ENCODE measurements at regions not wholly inside any gene's neighbourhood (a gene's known extent, or its start where the extent isn't known, plus 50 kb on each side); places are given as distances from the start of the nearest gene placed in this dataset.
"Not testable (repeated sequence)": the region's sequence is repeated elsewhere in the genome, so short reads cannot be mapped to it uniquely, and the experiment has no call there.

DNA sequence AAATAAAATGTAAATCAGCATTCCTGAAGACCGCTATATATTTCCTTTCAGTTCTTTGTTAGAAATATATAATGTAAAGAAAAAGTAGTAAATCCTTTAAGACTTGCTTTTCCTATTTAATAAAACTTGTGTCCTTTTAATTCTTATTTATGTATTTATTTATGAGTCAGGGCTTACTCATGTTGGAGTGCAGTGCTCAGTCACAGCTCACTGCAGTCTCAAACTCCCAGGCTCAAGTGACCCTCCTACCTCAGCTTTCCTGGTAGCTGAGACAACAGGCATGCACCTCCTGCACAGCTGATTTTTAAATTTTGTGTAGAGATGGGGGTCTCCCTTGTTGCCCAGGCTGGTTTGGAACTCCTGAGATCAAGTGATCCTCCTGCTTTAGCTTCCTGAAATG is 724.5 kb downstream of the ANKRD7 start:
- Histone ChIP-seq H3K4me3 (ENCODE audit: extremely low read depth, insufficient read depth, low read length, poor library complexity, severe bottlenecking) (no peak overlapping the region), H3K36me3 (ENCODE audit: control insufficient read depth, insufficient read depth, low read length) (no peaks in the 10 kb centered on the region), H3K27ac (ENCODE audit: low read depth, low read length, severe bottlenecking) (no peak overlapping the region), H3K9me3 (ENCODE audit: control insufficient read depth, low read length) (no peaks in the 10 kb centered on the region), H3K4me1 (ENCODE audit: control insufficient read depth, insufficient read depth, low read length, poor library complexity, severe bottlenecking) (no peaks in the 10 kb centered on the region)
- WGBS, 2 experiments (ENCODE audit: insufficient coverage in 2 of 2): no CpG with 5 or more reads among the region's 1 CpG

- H3K36me3 ChIP-seq (ENCODE audit: control insufficient read depth, insufficient read depth, low read length); H3K27ac ChIP-seq (ENCODE audit: low read depth, low read length, severe bottlenecking); H3K4me1 ChIP-seq (ENCODE audit: control insufficient read depth, insufficient read depth, low read length, poor library complexity, severe bottlenecking); H3K9me3 ChIP-seq (ENCODE audit: control insufficient read depth, low read length); H3K4me3 ChIP-seq (ENCODE audit: extremely low read depth, insufficient read depth, low read length, poor library complexity, severe bottlenecking): not testable (repeated sequence)
- WGBS, 2 experiments (ENCODE audit: insufficient coverage in 2 of 2): 90 to 100% methylated on average over 1 to 2 of the region's 2 CpGs
Observed at GRCh38 chr7:118956285-118956684, 731.8 kb downstream of the ANKRD7 start.

DNA sequence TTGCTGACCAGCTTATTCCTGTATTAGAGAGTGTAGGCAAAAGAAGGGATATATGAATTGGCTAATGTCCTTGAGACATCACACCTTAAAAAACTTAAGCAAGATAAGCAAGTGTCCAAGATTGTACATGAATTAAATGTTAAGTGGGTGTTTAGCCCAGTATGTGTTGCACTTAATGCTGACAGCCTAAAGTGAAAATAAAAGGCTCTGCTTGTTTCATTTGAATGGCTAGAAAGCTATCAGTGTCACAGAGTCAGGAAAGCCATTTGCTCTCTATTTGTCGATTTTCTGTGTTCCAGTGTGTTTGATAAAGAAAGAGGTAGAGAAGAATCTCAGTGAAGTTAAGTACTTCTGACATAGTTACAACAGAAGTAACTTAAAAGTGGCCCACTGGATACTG is 744.9 kb downstream of the ANKRD7 start:
- no peaks in the 10 kb centered on the region for H3K9me3 ChIP-seq (ENCODE audit: control insufficient read depth, low read length)
- H3K4me3 ChIP-seq (ENCODE audit: extremely low read depth, insufficient read depth, low read length, poor library complexity, severe bottlenecking): no peak overlapping the region
- no peaks in the 10 kb centered on the region for H3K36me3 ChIP-seq (ENCODE audit: control insufficient read depth, insufficient read depth, low read length)
- 80 to 83% methylated on average over 1 of the region's 1 CpG for whole genome bisulfite sequencing, 2 experiments (ENCODE audit: insufficient coverage in 2 of 2)
- H3K4me1 ChIP-seq (ENCODE audit: control insufficient read depth, insufficient read depth, low read length, poor library complexity, severe bottlenecking): no peaks in the 10 kb centered on the region
- H3K27ac ChIP-seq (ENCODE audit: low read depth, low read length, severe bottlenecking): no peak overlapping the region

- Histone ChIP-seq H3K27ac (ENCODE audit: low read depth, low read length, severe bottlenecking) (no peak overlapping the region), H3K9me3 (ENCODE audit: control insufficient read depth, low read length) (no peaks in the 10 kb centered on the region), H3K36me3 (ENCODE audit: control insufficient read depth, insufficient read depth, low read length) (no peaks in the 10 kb centered on the region), H3K4me3 (ENCODE audit: extremely low read depth, insufficient read depth, low read length, poor library complexity, severe bottlenecking) (no peak overlapping the region), H3K4me1 (ENCODE audit: control insufficient read depth, insufficient read depth, low read length, poor library complexity, severe bottlenecking) (no peaks in the 10 kb centered on the region)
- WGBS, 2 experiments (ENCODE audit: insufficient coverage in 2 of 2): no CpG with 5 or more reads among the region's 1 CpG
Observed at GRCh38 chr7:118971706-118972105, 747.2 kb downstream of the ANKRD7 start.

DNA sequence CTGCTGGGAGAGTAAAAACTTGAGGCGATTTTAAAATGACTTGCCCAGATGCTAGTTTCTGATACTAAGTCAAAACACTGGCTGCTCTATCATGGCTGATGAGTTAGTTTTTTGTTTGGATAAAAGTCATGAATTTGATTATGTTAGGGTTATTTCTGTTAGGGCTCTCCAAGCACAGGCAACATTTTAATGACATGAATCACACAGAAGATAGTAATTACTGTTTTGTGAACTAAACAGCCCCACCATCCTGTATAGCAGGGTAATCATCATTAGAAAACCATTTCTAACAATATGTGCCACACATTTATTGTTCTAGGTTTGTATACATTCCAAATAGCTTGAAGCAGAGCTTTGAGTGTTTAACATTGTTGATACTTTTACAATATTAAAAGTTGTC is 750.3 kb downstream of the ANKRD7 start:
- Histone ChIP-seq H3K27ac (ENCODE audit: low read depth, low read length, severe bottlenecking) (no peak overlapping the region), H3K9me3 (ENCODE audit: control insufficient read depth, low read length) (no peaks in the 10 kb centered on the region), H3K36me3 (ENCODE audit: control insufficient read depth, insufficient read depth, low read length) (no peaks in the 10 kb centered on the region), H3K4me1 (ENCODE audit: control insufficient read depth, insufficient read depth, low read length, poor library complexity, severe bottlenecking) (no peaks in the 10 kb centered on the region), H3K4me3 (ENCODE audit: extremely low read depth, insufficient read depth, low read length, poor library complexity, severe bottlenecking) (no peak overlapping the region)
- no CpG with 5 or more reads among the region's 1 CpG for WGBS, 2 experiments (ENCODE audit: insufficient coverage in 2 of 2)

- no peaks in the 10 kb centered on the region for H3K9me3 ChIP-seq (ENCODE audit: control insufficient read depth, low read length)
- WGBS, 2 experiments (ENCODE audit: insufficient coverage in 2 of 2): no CpG with 5 or more reads among the region's 1 CpG
- no peaks in the 10 kb centered on the region for H3K4me1 ChIP-seq (ENCODE audit: control insufficient read depth, insufficient read depth, low read length, poor library complexity, severe bottlenecking)
- H3K27ac ChIP-seq (ENCODE audit: low read depth, low read length, severe bottlenecking): no peak overlapping the region
- no peaks in the 10 kb centered on the region for H3K36me3 ChIP-seq (ENCODE audit: control insufficient read depth, insufficient read depth, low read length)
- no peak overlapping the region for H3K4me3 ChIP-seq (ENCODE audit: extremely low read depth, insufficient read depth, low read length, poor library complexity, severe bottlenecking)
Observed at GRCh38 chr7:118995350-118995749, 770.8 kb downstream of the ANKRD7 start.

DNA sequence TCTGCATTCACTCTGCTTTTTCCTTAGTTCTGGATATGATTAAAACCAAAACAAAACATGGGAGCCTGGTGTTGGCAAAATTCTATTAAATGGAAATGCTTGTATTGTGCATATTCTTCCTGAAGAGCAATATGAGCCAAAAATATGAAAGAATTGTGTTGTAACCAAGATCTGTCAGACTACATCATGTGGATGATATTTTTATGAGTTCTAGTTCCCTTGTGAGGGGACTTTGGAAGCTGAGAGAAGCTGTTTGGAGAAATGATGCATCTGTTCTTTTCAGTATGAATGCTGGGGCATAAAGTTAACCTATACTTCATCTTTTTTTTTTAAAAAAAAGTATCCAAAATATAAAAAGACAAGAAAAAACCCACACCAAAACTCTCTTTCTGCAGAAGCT is 782.7 kb downstream of the ANKRD7 start:
- H3K36me3 ChIP-seq (ENCODE audit: control insufficient read depth, insufficient read depth, low read length): no peaks in the 10 kb centered on the region
- no peak overlapping the region for H3K27ac ChIP-seq (ENCODE audit: low read depth, low read length, severe bottlenecking)
- H3K4me1 ChIP-seq (ENCODE audit: control insufficient read depth, insufficient read depth, low read length, poor library complexity, severe bottlenecking): no peaks in the 10 kb centered on the region
- H3K9me3 ChIP-seq (ENCODE audit: control insufficient read depth, low read length): no peaks in the 10 kb centered on the region
- H3K4me3 ChIP-seq (ENCODE audit: extremely low read depth, insufficient read depth, low read length, poor library complexity, severe bottlenecking): no peak overlapping the region

DNA sequence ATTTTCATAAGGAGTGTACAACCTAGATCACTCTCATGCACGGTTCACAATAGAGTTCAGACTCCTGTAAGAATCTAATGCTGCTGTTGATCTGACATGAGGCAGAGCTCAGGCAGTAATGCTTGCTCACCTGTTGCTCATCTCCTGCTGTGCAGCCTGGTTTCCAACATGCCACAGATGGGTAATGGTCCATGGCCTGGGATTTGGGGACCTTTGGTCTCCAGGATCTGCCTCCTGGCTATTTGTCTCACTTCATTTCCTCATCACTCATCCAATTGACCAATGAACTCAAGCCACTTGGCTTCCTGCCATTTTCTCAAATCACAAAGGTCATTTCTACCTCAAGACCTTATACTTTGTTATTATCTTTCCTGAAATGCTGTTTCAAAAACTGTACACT is 786.1 kb downstream of the ANKRD7 start:
- H3K36me3 ChIP-seq (ENCODE audit: control insufficient read depth, insufficient read depth, low read length): no peaks in the 10 kb centered on the region
- H3K4me1 ChIP-seq (ENCODE audit: control insufficient read depth, insufficient read depth, low read length, poor library complexity, severe bottlenecking): no peaks in the 10 kb centered on the region
- no peaks in the 10 kb centered on the region for H3K9me3 ChIP-seq (ENCODE audit: control insufficient read depth, low read length)
- 90 to 100% methylated on average over 1 of the region's 1 CpG for WGBS, 2 experiments (ENCODE audit: insufficient coverage in 2 of 2)
- H3K27ac ChIP-seq (ENCODE audit: low read depth, low read length, severe bottlenecking): no peak overlapping the region
- no peak overlapping the region for H3K4me3 ChIP-seq (ENCODE audit: extremely low read depth, insufficient read depth, low read length, poor library complexity, severe bottlenecking)

GRCh38 chr7:119026391-119026790 is 801.9 kb downstream of the ANKRD7 start:
- H3K9me3 ChIP-seq (ENCODE audit: control insufficient read depth, low read length): no peaks in the 10 kb centered on the region
- H3K4me3 ChIP-seq (ENCODE audit: extremely low read depth, insufficient read depth, low read length, poor library complexity, severe bottlenecking): no peak overlapping the region
- no peaks in the 10 kb centered on the region for H3K36me3 ChIP-seq (ENCODE audit: control insufficient read depth, insufficient read depth, low read length)
- WGBS, 2 experiments (ENCODE audit: insufficient coverage in 2 of 2): 95% methylated on average over 2 of the region's 2 CpGs; no CpG with 5 or more reads in 1 of the 2 experiments
- H3K27ac ChIP-seq (ENCODE audit: low read depth, low read length, severe bottlenecking): no peak overlapping the region
- H3K4me1 ChIP-seq (ENCODE audit: control insufficient read depth, insufficient read depth, low read length, poor library complexity, severe bottlenecking): no peaks in the 10 kb centered on the region

GRCh38 chr7:119028736-119029135 is 804.2 kb downstream of the ANKRD7 start:
- no CpG with 5 or more reads among the region's 1 CpG for WGBS, 2 experiments (ENCODE audit: insufficient coverage in 2 of 2)
- Histone ChIP-seq H3K9me3 (ENCODE audit: control insufficient read depth, low read length) (no peaks in the 10 kb centered on the region), H3K36me3 (ENCODE audit: control insufficient read depth, insufficient read depth, low read length) (no peaks in the 10 kb centered on the region), H3K4me3 (ENCODE audit: extremely low read depth, insufficient read depth, low read length, poor library complexity, severe bottlenecking) (no peak overlapping the region), H3K4me1 (ENCODE audit: control insufficient read depth, insufficient read depth, low read length, poor library complexity, severe bottlenecking) (no peaks in the 10 kb centered on the region), H3K27ac (ENCODE audit: low read depth, low read length, severe bottlenecking) (no peak overlapping the region)

DNA sequence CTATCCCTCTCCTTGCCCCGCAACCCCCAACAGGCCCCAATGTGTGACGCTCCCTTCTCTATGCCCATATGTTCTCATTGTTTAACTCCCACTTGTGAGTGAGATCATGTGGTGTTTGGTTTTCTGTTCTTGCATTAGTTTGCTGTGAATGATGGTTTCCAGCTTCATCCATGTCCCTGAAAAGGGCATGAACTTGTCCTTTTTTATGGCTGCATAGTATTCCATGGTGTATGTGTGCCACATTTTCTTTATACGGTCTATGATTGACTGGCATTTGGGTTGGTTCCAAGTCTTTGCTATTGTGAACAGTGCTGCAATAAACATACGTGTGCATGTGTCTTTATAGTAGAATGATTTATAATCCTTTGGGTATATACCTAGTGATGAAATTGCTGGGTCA is 807.6 kb downstream of the ANKRD7 start:
- not testable (repeated sequence) for H3K27ac ChIP-seq (ENCODE audit: low read depth, low read length, severe bottlenecking); H3K4me3 ChIP-seq (ENCODE audit: extremely low read depth, insufficient read depth, low read length, poor library complexity, severe bottlenecking); H3K9me3 ChIP-seq (ENCODE audit: control insufficient read depth, low read length); H3K36me3 ChIP-seq (ENCODE audit: control insufficient read depth, insufficient read depth, low read length); H3K4me1 ChIP-seq (ENCODE audit: control insufficient read depth, insufficient read depth, low read length, poor library complexity, severe bottlenecking)
- whole genome bisulfite sequencing, 2 experiments (ENCODE audit: insufficient coverage in 2 of 2): 75 to 94% methylated on average over 2 to 3 of the region's 4 CpGs

DNA sequence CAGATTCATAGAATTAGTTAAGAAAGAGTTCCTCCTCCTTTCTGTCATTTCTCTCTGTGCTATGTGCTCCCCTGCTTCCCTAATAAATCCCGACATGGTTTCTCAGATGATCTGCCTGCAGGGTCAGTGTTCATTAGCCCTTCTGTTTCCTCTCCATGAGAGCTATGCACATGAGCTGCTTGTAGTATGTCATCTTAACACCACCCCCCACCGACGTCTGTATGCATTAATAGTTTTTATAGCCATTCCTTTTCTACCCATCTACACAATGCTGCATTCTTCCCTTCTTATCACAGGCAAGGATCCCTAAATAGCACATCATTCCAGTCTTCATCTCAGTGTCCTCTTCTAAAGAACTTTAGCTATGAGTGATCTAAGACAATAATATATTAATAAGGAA is 809.1 kb downstream of the ANKRD7 start:
- 72 to 93% methylated on average over 3 of the region's 3 CpGs for WGBS, 2 experiments (ENCODE audit: insufficient coverage in 2 of 2)
- Histone ChIP-seq H3K4me3 (ENCODE audit: extremely low read depth, insufficient read depth, low read length, poor library complexity, severe bottlenecking) (no peak overlapping the region), H3K36me3 (ENCODE audit: control insufficient read depth, insufficient read depth, low read length) (no peaks in the 10 kb centered on the region), H3K27ac (ENCODE audit: low read depth, low read length, severe bottlenecking) (no peak overlapping the region), H3K4me1 (ENCODE audit: control insufficient read depth, insufficient read depth, low read length, poor library complexity, severe bottlenecking) (no peaks in the 10 kb centered on the region), H3K9me3 (ENCODE audit: control insufficient read depth, low read length) (no peaks in the 10 kb centered on the region)

Data from mesodermal cell (in vitro differentiated cells).